T-helper 1 cell treated with Interleukin-12 subunit alpha and Interleukin-12 subunit beta and Interleukin-4 antibody, amounts not matched to agents 30 ng/mL and 1 ng/mL, for 36 hours (primary cell): ENCODE measurements at regions not wholly inside any gene's neighbourhood (a gene's known extent, or its start where the extent isn't known, plus 50 kb on each side); places are given as distances from the start of the nearest gene placed in this dataset.

Experiments used
- intact Hi-C: fragments of 100-400 bp; cut with micrococcal nuclease; formaldehyde crosslinking; loops from one replicate; pipeline ENCODE4 v1.15.1; 2024

GRCh38 chr5:143671021-143671420, 140.9 kb upstream of the HMHB1 start:
- intact Hi-C loops = no loop called here

- intact Hi-C loops = no loop called here
Measured at GRCh38 chr5:143665866-143666265, 146.1 kb upstream of the HMHB1 start.

GRCh38 chr5:143664623-143665022, 147.3 kb upstream of the HMHB1 start:
- intact Hi-C loops = no loop called here

GRCh38 chr5:143663872-143664271, 148.1 kb upstream of the HMHB1 start:
- intact Hi-C loops = no loop called here

- intact Hi-C loops = no loop called here
Measured at GRCh38 chr5:143662020-143662419, 149.9 kb upstream of the HMHB1 start.

- intact Hi-C loops = no loop called here
Measured at GRCh38 chr5:143660625-143661024, 151.3 kb upstream of the HMHB1 start.

GRCh38 chr5:143659599-143660238, 152.2 kb upstream of the HMHB1 start:
- intact Hi-C loops = no loop called here

- intact Hi-C loops = no loop called here
Measured at GRCh38 chr5:143658956-143659355, 153.0 kb upstream of the HMHB1 start.

GRCh38 chr5:143657647-143658285, 154.2 kb upstream of the HMHB1 start:
- intact Hi-C loops = no loop called here

- intact Hi-C loops = loop anchor here (2.0 kb wide), 1 partner anchor 171 kb away; no protein-coding TSS in a partner anchor
Measured at GRCh38 chr5:143653766-143654282, 158.1 kb upstream of the HMHB1 start.

GRCh38 chr5:143653256-143653655, 158.7 kb upstream of the HMHB1 start:
- intact Hi-C loops = loop anchor here (2.0 kb wide), 1 partner anchor 172 kb away; no protein-coding TSS in a partner anchor

- intact Hi-C loops = loop anchor here (2.0 kb wide), 1 partner anchor 173 kb away; no protein-coding TSS in a partner anchor
Measured at GRCh38 chr5:143652108-143652700, 159.8 kb upstream of the HMHB1 start.

GRCh38 chr5:143649937-143650621, 161.9 kb upstream of the HMHB1 start:
- intact Hi-C loops = no loop called here

GRCh38 chr5:143648696-143649095, 163.3 kb upstream of the HMHB1 start:
- intact Hi-C loops = loop anchor here (1.0 kb wide), 1 partner anchor 544 kb away; no protein-coding TSS in a partner anchor

- intact Hi-C loops = no loop called here
Measured at GRCh38 chr5:143646961-143647360, 165.0 kb upstream of the HMHB1 start.

- intact Hi-C loops = no loop called here
Measured at GRCh38 chr5:143645356-143645755, 166.6 kb upstream of the HMHB1 start.

GRCh38 chr5:143644727-143645126, 167.2 kb upstream of the HMHB1 start:
- intact Hi-C loops = no loop called here

GRCh38 chr5:143642791-143643190, 169.2 kb upstream of the HMHB1 start:
- intact Hi-C loops = no loop called here

GRCh38 chr5:143641549-143642355, 170.2 kb upstream of the HMHB1 start:
- intact Hi-C loops = no loop called here

GRCh38 chr5:143638654-143639053, 173.3 kb upstream of the HMHB1 start:
- intact Hi-C loops = no loop called here
